ENCODE measurements at regions not wholly inside any gene's neighbourhood (a gene's known extent, or its start where the extent isn't known, plus 50 kb on each side); places are given as distances from the start of the nearest gene placed in this dataset.
A peak's percentile ranks its signal among the peaks of the same experiment; 100 is the strongest.

GRCh38 chr3:159856590-159857104 is 132.0 kb upstream of the IL12A start:
- H3K36me3 ChIP-seq = no peaks in the 10 kb centered on the region
- no peak for ATAC-seq (ENCODE audit: low FRiP score in 2 of 2)
- no peaks in the 10 kb centered on the region for H3K27me3 ChIP-seq
- peak overlapping the region in 2 of 4 donors; percentile 40 to 74 for H3K27ac ChIP-seq
- DNase-seq = peak in 1 of 2 donors; percentile 42
- 52 to 53% methylated on average over 13 of the region's 13 CpGs for WGBS, 2 donors
- peaks cover 47 to 82% (median 63%) of the 10 kb centered on the region in 4 donors for H3K4me1 ChIP-seq
- TF ChIP-seq POLR2AphosphoS5 (IDR thresholded peaks at IDR 0.05) = no peak
- TF ChIP-seq, protein P1, sequence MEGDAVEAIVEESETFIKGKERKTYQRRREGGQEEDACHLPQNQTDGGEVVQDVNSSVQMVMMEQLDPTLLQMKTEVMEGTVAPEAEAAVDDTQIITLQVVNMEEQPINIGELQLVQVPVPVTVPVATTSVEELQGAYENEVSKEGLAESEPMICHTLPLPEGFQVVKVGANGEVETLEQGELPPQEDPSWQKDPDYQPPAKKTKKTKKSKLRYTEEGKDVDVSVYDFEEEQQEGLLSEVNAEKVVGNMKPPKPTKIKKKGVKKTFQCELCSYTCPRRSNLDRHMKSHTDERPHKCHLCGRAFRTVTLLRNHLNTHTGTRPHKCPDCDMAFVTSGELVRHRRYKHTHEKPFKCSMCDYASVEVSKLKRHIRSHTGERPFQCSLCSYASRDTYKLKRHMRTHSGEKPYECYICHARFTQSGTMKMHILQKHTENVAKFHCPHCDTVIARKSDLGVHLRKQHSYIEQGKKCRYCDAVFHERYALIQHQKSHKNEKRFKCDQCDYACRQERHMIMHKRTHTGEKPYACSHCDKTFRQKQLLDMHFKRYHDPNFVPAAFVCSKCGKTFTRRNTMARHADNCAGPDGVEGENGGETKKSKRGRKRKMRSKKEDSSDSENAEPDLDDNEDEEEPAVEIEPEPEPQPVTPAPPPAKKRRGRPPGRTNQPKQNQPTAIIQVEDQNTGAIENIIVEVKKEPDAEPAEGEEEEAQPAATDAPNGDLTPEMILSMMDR (IDR thresholded peaks at IDR 0.05) = no peak
- TF ChIP-seq EP300 (IDR thresholded peaks at IDR 0.05) = no peak
- TF ChIP-seq POLR2A (IDR thresholded peaks at IDR 0.05) = no peak
- no peak overlapping the region for H3K4me3 ChIP-seq
- H3K9me3 ChIP-seq = no peaks in the 10 kb centered on the region

DNA sequence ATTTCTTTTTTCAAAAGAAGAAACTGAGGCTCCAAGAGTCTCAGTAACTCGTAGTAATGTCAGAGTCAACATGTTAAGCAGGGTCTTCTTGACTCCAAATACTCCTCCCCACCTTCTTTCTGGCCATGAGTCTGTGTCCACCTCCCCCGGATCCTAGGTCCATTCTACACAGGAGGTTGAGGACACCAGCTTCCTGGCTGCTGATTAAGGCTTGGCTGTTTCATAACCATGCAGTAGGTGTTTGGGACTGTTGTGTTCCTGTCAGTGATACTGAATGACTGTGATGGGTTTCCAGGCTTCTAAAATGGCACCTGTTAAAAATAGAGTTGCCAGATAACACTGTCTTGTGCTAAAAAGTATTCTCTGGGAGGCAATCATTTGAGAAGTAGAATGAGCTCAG is 130.8 kb upstream of the IL12A start:
- ATAC-seq (ENCODE audit: low FRiP score in 2 of 2) (no peak), DNase-seq (no peak)
- TF ChIP-seq, protein P1 (IDR thresholded peaks at IDR 0.05) = no peak
- TF ChIP-seq POLR2A (IDR thresholded peaks at IDR 0.05) (no peak), EP300 (IDR thresholded peaks at IDR 0.05) (no peak), POLR2AphosphoS5 (IDR thresholded peaks at IDR 0.05) (no peak)
- Histone ChIP-seq H3K4me1 (peaks cover 37 to 73% (median 55%) of the 10 kb centered on the region in 4 donors), H3K27ac (peak overlapping the region in 2 of 4 donors; percentile 16 to 19), H3K9me3 (no peaks in the 10 kb centered on the region), H3K27me3 (no peaks in the 10 kb centered on the region), H3K4me3 (no peak overlapping the region), H3K36me3 (no peaks in the 10 kb centered on the region)
- WGBS, 2 donors = 78 to 80% methylated on average over 2 of the region's 2 CpGs

- 67 to 73% methylated on average over 5 of the region's 5 CpGs for WGBS, 2 donors
- DNase-seq = no peak
- Histone ChIP-seq H3K9me3 (no peaks in the 10 kb centered on the region), H3K36me3 (no peaks in the 10 kb centered on the region), H3K27ac (peak overlapping the region in 1 of 4 donors; percentile 2), H3K27me3 (no peaks in the 10 kb centered on the region), H3K4me3 (no peak overlapping the region), H3K4me1 (peaks cover 31 to 65% (median 48%) of the 10 kb centered on the region in 4 donors)
- TF ChIP-seq, protein P1 (IDR thresholded peaks at IDR 0.05) = no peak
- no peak for TF ChIP-seq POLR2AphosphoS5 (IDR thresholded peaks at IDR 0.05)
- TF ChIP-seq EP300 (IDR thresholded peaks at IDR 0.05) = no peak
- no peak for TF ChIP-seq POLR2A (IDR thresholded peaks at IDR 0.05)
- ATAC-seq (ENCODE audit: low FRiP score in 2 of 2) = no peak
Observed at GRCh38 chr3:159858650-159859049, 130.0 kb upstream of the IL12A start.

- 86 to 93% methylated on average over 3 of the region's 3 CpGs for WGBS, 2 donors
- Histone ChIP-seq H3K27me3 (no peaks in the 10 kb centered on the region), H3K4me3 (no peak overlapping the region), H3K36me3 (no peaks in the 10 kb centered on the region), H3K4me1 (peaks cover 25 to 57% (median 44%) of the 10 kb centered on the region in 4 donors), H3K27ac (peak overlapping the region in 1 of 4 donors; percentile 2), H3K9me3 (no peaks in the 10 kb centered on the region)
- TF ChIP-seq, protein P1 (IDR thresholded peaks at IDR 0.05) = no peak
- TF ChIP-seq EP300 (IDR thresholded peaks at IDR 0.05) (no peak), POLR2AphosphoS5 (IDR thresholded peaks at IDR 0.05) (no peak), POLR2A (IDR thresholded peaks at IDR 0.05) (no peak)
- ATAC-seq (ENCODE audit: low FRiP score in 2 of 2) (no peak), DNase-seq (no peak)
Observed at GRCh38 chr3:159859424-159859823, 129.2 kb upstream of the IL12A start.

GRCh38 chr3:159859836-159860235 is 128.8 kb upstream of the IL12A start:
- WGBS, 2 donors = 62 to 89% methylated on average over 3 of the region's 3 CpGs
- DNase-seq (no peak), ATAC-seq (ENCODE audit: low FRiP score in 2 of 2) (no peak)
- H3K27me3 ChIP-seq = no peaks in the 10 kb centered on the region
- TF ChIP-seq EP300 (IDR thresholded peaks at IDR 0.05) = no peak
- no peak for TF ChIP-seq POLR2AphosphoS5 (IDR thresholded peaks at IDR 0.05)
- no peak for TF ChIP-seq POLR2A (IDR thresholded peaks at IDR 0.05)
- TF ChIP-seq, protein P1 (IDR thresholded peaks at IDR 0.05) = no peak
- peak overlapping the region in 1 of 4 donors; percentile 2 for H3K27ac ChIP-seq
- no peaks in the 10 kb centered on the region for H3K9me3 ChIP-seq
- peaks cover 22 to 56% (median 44%) of the 10 kb centered on the region in 4 donors for H3K4me1 ChIP-seq
- no peak overlapping the region for H3K4me3 ChIP-seq
- H3K36me3 ChIP-seq = no peaks in the 10 kb centered on the region
